GM12878 (cell line): ENCODE measurements at regions not wholly inside any gene's neighbourhood (a gene's known extent, or its start where the extent isn't known, plus 50 kb on each side); places are given as distances from the start of the nearest gene placed in this dataset.

ENCODE experiments used
- ATAC-seq: fragments of 200-7000 bp; cut with Tn5 transposase; 3 replicates; pipeline ENCODE4 v1.9.1; 2020; ENCODE audit warnings: mild to moderate bottlenecking, moderate library complexity
- BruUV-seq: library from RNA; stranded (reverse); fragments of 400-500 nt; replicated peaks from 2 replicates; lab custom pipeline; 2021; lab: Mats Ljungman, UMichigan
- CTCF ChIA-PET: fragments of 300-600 bp; sonication (Branson Sonifier 250); formaldehyde crosslinking; extraction: SDS; loops from one replicate; lab custom pipeline; 2021; ENCODE audit warnings: inconsistent platforms; lab: Yijun Ruan, JAX
- POLR2A ChIA-PET: fragments of 350-600 bp; formaldehyde crosslinking; extraction: SDS; loops from one replicate; lab custom pipeline; 2021; ENCODE audit warnings: inconsistent platforms; lab: Charles Lee
- RAD21 ChIA-PET: fragments of 300-600 bp; sonication (Branson Sonifier 250); formaldehyde crosslinking; loops from one replicate; lab custom pipeline; 2023; ENCODE audit warnings: antibody characterized with exemption; ENCODE audit not compliant: unreplicated experiment; lab: Charles Lee
- SMC1A ChIA-PET: fragments of 300-600 bp; sonication (Branson Sonifier 250); formaldehyde crosslinking; loops from one replicate; lab custom pipeline; 2023; ENCODE audit not compliant: unreplicated experiment, uncharacterized antibody; lab: Charles Lee
- DNase-seq: peaks from one replicate; pipeline ENCODE4 v3.0.0-alpha.2; 2011; ENCODE audit warnings: low read depth, low spot score
- FAIRE-seq: peaks from 3 replicates; lab custom pipeline; 2011; peaks lifted over from hg19 to GRCh38; lab: Jason Lieb, UNC
- H2AFZ ChIP-seq: 2 replicates; pipeline ENCODE4 v1.6.0; 2011; ENCODE audit warnings: low read depth, low read length, control low read depth; ENCODE audit not compliant: control insufficient read depth
- H3K27ac ChIP-seq: 2 replicates; pipeline ENCODE4 v1.5.1; 2011; ENCODE audit warnings: control low read depth; ENCODE audit not compliant: control insufficient read depth, insufficient read depth
- H3K27me3 ChIP-seq, 2 experiments: replicated peaks in 1 of 2; 2 replicates each; pipeline versions ENCODE4 v1.6.0 to v1.6.1; 2011; ENCODE audit warnings: low read length in 1 of 2; ENCODE audit not compliant: control insufficient read depth in 2 of 2, insufficient read depth in 2 of 2
- H3K36me3 ChIP-seq, 2 experiments: 2 replicates each; pipeline ENCODE4 v1.5.1; 2011; ENCODE audit warnings: low read length in 1 of 2; ENCODE audit not compliant: control insufficient read depth in 2 of 2, insufficient read depth in 2 of 2
- H3K4me1 ChIP-seq: 2 replicates; pipeline ENCODE4 v1.6.1; 2011; ENCODE audit warnings: mild to moderate bottlenecking, low read length, moderate library complexity, mixed read lengths; ENCODE audit not compliant: control insufficient read depth, insufficient read depth
- H3K4me2 ChIP-seq: 2 replicates; pipeline ENCODE4 v1.6.0; 2011; ENCODE audit warnings: control low read depth; ENCODE audit not compliant: control insufficient read depth, insufficient read depth
- H3K4me3 ChIP-seq: fragments of 200-600 bp; sonication (generic); 2 replicates; pipeline ENCODE4 v1.5.1; 2016
- H3K79me2 ChIP-seq: 2 replicates; pipeline ENCODE4 v1.6.0; 2011; ENCODE audit warnings: low read length; ENCODE audit not compliant: control insufficient read depth, insufficient read depth
- H3K9ac ChIP-seq: 2 replicates; pipeline ENCODE4 v1.8.0; 2011; ENCODE audit warnings: low read length, control low read depth, mixed read lengths; ENCODE audit not compliant: control insufficient read depth, insufficient read depth
- H3K9me3 ChIP-seq: replicated peaks from 3 replicates; pipeline ENCODE4 v1.5.1; 2011; ENCODE audit warnings: mild to moderate bottlenecking, low read length; ENCODE audit not compliant: control insufficient read depth, insufficient read depth
- H4K20me1 ChIP-seq: 2 replicates; pipeline ENCODE4 v1.6.0; 2011; ENCODE audit not compliant: control insufficient read depth, insufficient read depth
- BCLAF1 ChIP-seq: fragments of 450-650 bp; IDR thresholded peaks from 2 replicates; pipeline ENCODE4 v1.6.1; 2017; ENCODE audit warnings: antibody characterized with exemption, mild to moderate bottlenecking, moderate library complexity
- CREB1 ChIP-seq: IDR thresholded peaks from 2 replicates; pipeline ENCODE4 v1.6.1; 2012; ENCODE audit warnings: low read depth, mild to moderate bottlenecking, inconsistent platforms
- EGR1 ChIP-seq, 2 experiments: IDR thresholded peaks; 1 replicate in 1 of 2; 2 replicates in 1 of 2; pipeline ENCODE4 v1.6.1; 2011 to 2012; ENCODE audit warnings: low read depth in 2 of 2, low read length in 2 of 2, borderline replicate concordance in 1 of 2, mild to moderate bottlenecking in 1 of 2, moderate library complexity in 1 of 2
- HDAC2 ChIP-seq: fragments of 200-600 bp; sonication (generic); IDR thresholded peaks from 2 replicates; pipeline ENCODE4 v1.6.1; 2017
- JUNB ChIP-seq: IDR thresholded peaks from 2 replicates; pipeline ENCODE4 v1.6.1; 2016; ENCODE audit warnings: antibody characterized with exemption, mild to moderate bottlenecking
- JUND ChIP-seq: IDR thresholded peaks from 2 replicates; pipeline ENCODE4 v1.6.1; 2012; ENCODE audit warnings: low read depth, mild to moderate bottlenecking, low read length, improper control_type of control experiment, moderate library complexity
- MYB ChIP-seq: fragments of 150-350 bp; IDR thresholded peaks from 2 replicates; pipeline ENCODE4 v1.6.1; 2014; ENCODE audit warnings: mild to moderate bottlenecking, low read depth, low read length, borderline replicate concordance
- NFIC ChIP-seq: IDR thresholded peaks from 2 replicates; pipeline ENCODE4 v1.6.1; 2012; ENCODE audit warnings: low read depth, mild to moderate bottlenecking, inconsistent platforms, low read length, moderate library complexity
- NR2C2 ChIP-seq: IDR thresholded peaks from 2 replicates; pipeline ENCODE4 v1.6.1; 2011; ENCODE audit warnings: borderline replicate concordance, low read depth; ENCODE audit not compliant: control insufficient read depth, insufficient read length
- PAX8 ChIP-seq: fragments of 450-650 bp; IDR thresholded peaks from 2 replicates; pipeline ENCODE4 v1.6.1; 2017; ENCODE audit warnings: mild to moderate bottlenecking, moderate library complexity
- TCF7 ChIP-seq: IDR thresholded peaks from 2 replicates; pipeline ENCODE4 v1.6.1; 2014; ENCODE audit warnings: antibody characterized with exemption, borderline replicate concordance
- USF2 ChIP-seq: IDR thresholded peaks from 2 replicates; pipeline ENCODE4 v1.6.1; 2011; ENCODE audit warnings: low read depth, low read length, improper control_type of control experiment, borderline replicate concordance
- ZSCAN29 ChIP-seq: fragments of 450-650 bp; IDR thresholded peaks from 2 replicates; pipeline ENCODE4 v1.6.1; 2017; ENCODE audit warnings: mild to moderate bottlenecking, moderate library complexity
- WGBS: methylation state at CpG from one replicate; pipeline ENCODE4 v1.1.6; 2016; ENCODE audit warnings: low lambda C conversion rate; ENCODE audit not compliant: insufficient replicate concordance, insufficient coverage; ENCODE audit errors: missing lambda C conversion rate; 5-methylcytosine and 5-hydroxymethylcytosine counted together
- in situ Hi-C: fragments of 300-500 bp; cut with MboI; formaldehyde crosslinking; loops from 9 replicates; pipeline ENCODE4 v1.14.3; 2018; ENCODE audit warnings: mixed read lengths
- intact Hi-C: fragments of 100-400 bp; cut with micrococcal nuclease; formaldehyde crosslinking; loops from one replicate; pipeline ENCODE4 v1.14.2; 2022; ENCODE audit not compliant: unreplicated experiment
- TF ChIP-seq, protein P1 (sequence below): fragments of 450-650 bp; IDR thresholded peaks from 2 replicates; pipeline ENCODE4 v1.6.1; 2017; ENCODE audit warnings: borderline replicate concordance
- TF ChIP-seq, protein P2 (sequence below): IDR thresholded peaks from 2 replicates; pipeline ENCODE4 v1.6.1; 2012; ENCODE audit warnings: improper control_type of control experiment, low read depth, low read length; ENCODE audit not compliant: insufficient replicate concordance

- intact Hi-C loops (no loop called here), in situ Hi-C loops (no loop called here)
- BruUV-seq: no TSS peak
- CTCF ChIA-PET: no interaction called here
- RAD21 ChIA-PET: interaction anchor here (1.1 kb wide), 1 partner anchor 10 kb away, joined by 4 read pairs; no protein-coding TSS in a partner anchor
- SMC1A ChIA-PET: interaction anchor here (1.6 kb wide), 1 partner anchor 17 kb away, joined by 3 read pairs; no protein-coding TSS in a partner anchor
- ATAC-seq (no peak), DNase-seq (no peak), FAIRE-seq (no peak)
- no peaks in the 10 kb centered on the region for H3K36me3 ChIP-seq
- POLR2A ChIA-PET: no interaction called here
- WGBS: 63% methylated on average over 1 of the region's 1 CpG
- H3K79me2 ChIP-seq: no peaks in the 10 kb centered on the region
- no peak overlapping the region for H2AFZ ChIP-seq
- no peaks in the 10 kb centered on the region for H3K9me3 ChIP-seq
- no peak overlapping the region for H3K9ac ChIP-seq
- no peak overlapping the region for H3K4me3 ChIP-seq
- H3K4me2 ChIP-seq: no peak overlapping the region
- H3K27me3 ChIP-seq: no peaks in the 10 kb centered on the region
- H4K20me1 ChIP-seq: no peaks in the 10 kb centered on the region
- H3K27ac ChIP-seq: no peak overlapping the region
- no peaks in the 10 kb centered on the region for H3K4me1 ChIP-seq
- TF ChIP-seq NR2C2 (no peak), USF2 (no peak), JUNB (no peak), CREB1 (no peak), NFIC (no peak), ZSCAN29 (no peak), HDAC2 (no peak), MYB (no peak), JUND (no peak), EGR1 (IDR thresholded peaks at IDR 0.05; ENCODE audit: borderline replicate concordance in 1 of 2, low read depth in 2 of 2, low read length in 2 of 2) (no peak), BCLAF1 (no peak), PAX8 (no peak), TCF7 (no peak)
- TF ChIP-seq, protein P1, sequence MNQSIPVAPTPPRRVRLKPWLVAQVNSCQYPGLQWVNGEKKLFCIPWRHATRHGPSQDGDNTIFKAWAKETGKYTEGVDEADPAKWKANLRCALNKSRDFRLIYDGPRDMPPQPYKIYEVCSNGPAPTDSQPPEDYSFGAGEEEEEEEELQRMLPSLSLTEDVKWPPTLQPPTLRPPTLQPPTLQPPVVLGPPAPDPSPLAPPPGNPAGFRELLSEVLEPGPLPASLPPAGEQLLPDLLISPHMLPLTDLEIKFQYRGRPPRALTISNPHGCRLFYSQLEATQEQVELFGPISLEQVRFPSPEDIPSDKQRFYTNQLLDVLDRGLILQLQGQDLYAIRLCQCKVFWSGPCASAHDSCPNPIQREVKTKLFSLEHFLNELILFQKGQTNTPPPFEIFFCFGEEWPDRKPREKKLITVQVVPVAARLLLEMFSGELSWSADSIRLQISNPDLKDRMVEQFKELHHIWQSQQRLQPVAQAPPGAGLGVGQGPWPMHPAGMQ: no peak
- TF ChIP-seq, protein P2, sequence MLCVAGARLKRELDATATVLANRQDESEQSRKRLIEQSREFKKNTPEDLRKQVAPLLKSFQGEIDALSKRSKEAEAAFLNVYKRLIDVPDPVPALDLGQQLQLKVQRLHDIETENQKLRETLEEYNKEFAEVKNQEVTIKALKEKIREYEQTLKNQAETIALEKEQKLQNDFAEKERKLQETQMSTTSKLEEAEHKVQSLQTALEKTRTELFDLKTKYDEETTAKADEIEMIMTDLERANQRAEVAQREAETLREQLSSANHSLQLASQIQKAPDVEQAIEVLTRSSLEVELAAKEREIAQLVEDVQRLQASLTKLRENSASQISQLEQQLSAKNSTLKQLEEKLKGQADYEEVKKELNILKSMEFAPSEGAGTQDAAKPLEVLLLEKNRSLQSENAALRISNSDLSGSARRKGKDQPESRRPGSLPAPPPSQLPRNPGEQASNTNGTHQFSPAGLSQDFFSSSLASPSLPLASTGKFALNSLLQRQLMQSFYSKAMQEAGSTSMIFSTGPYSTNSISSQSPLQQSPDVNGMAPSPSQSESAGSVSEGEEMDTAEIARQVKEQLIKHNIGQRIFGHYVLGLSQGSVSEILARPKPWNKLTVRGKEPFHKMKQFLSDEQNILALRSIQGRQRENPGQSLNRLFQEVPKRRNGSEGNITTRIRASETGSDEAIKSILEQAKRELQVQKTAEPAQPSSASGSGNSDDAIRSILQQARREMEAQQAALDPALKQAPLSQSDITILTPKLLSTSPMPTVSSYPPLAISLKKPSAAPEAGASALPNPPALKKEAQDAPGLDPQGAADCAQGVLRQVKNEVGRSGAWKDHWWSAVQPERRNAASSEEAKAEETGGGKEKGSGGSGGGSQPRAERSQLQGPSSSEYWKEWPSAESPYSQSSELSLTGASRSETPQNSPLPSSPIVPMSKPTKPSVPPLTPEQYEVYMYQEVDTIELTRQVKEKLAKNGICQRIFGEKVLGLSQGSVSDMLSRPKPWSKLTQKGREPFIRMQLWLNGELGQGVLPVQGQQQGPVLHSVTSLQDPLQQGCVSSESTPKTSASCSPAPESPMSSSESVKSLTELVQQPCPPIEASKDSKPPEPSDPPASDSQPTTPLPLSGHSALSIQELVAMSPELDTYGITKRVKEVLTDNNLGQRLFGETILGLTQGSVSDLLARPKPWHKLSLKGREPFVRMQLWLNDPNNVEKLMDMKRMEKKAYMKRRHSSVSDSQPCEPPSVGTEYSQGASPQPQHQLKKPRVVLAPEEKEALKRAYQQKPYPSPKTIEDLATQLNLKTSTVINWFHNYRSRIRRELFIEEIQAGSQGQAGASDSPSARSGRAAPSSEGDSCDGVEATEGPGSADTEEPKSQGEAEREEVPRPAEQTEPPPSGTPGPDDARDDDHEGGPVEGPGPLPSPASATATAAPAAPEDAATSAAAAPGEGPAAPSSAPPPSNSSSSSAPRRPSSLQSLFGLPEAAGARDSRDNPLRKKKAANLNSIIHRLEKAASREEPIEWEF: no peak
Measured at GRCh38 chrX:12032082-12032481, 106.2 kb upstream of the FRMPD4 start.
